Peyer's patch (tissue), 4 donors: ENCODE measurements at regions not wholly inside any gene's neighbourhood (a gene's known extent, or its start where the extent isn't known, plus 50 kb on each side); places are given as distances from the start of the nearest gene placed in this dataset.

ENCODE experiments used
- CTCF ChIP-seq, 6 experiments: fragments of 450-650 bp in 4 of 6; fragments of 200-600 bp in 2 of 6; sonication (generic) in 1 of 6; IDR thresholded peaks; one replicate each; pipeline ENCODE4 v1.5.1; 2017 to 2019; ENCODE audit warnings: antibody characterized with exemption in 6 of 6, mild to moderate bottlenecking in 3 of 6, moderate library complexity in 1 of 6
- POLR2A ChIP-seq, 2 donors: fragments of 450-650 bp; IDR thresholded peaks; one replicate each; pipeline ENCODE4 v1.5.1; 2017; ENCODE audit warnings: antibody characterized with exemption in 2 of 2, mild to moderate bottlenecking in 2 of 2, moderate library complexity in 2 of 2

DNA sequence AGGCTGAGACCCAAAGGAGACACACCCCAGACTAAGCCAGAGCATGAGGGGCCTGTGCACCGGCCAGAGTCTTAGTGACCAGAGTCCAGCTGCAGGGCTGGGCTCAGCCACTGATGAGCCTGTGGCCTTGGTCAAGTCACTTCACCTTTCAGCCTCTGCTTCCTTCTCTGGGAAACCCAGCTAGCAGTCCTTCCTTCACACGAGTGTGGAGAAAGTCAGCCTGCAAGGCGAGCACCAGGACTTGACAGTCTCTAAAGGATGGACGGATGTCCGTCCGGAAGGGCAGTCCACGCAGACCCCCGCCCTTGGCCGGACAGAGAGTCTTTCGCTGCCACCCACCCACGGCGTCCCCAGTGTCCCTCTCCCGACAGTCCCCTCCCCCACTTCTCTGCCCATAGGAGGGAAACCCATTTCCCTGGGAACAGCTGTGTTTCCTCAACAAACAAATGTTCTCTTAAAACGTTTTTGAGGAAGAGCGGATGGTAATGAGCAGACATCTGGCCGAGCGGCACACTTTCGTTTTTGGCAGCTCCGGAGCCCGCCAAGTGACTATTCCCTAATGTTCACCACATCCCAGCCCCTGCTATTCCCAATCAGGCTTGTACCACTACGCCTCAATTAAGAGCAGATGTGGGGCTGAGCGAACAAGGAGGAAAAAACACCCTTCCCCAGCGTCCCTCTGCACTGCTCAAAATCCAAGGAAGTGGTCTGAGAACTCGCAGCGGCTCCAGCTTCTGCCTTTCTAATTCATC is 129.1 kb upstream of the SMAD3 start:
- TF ChIP-seq POLR2A (IDR thresholded peaks at IDR 0.05) (no peak), CTCF (IDR thresholded peaks at IDR 0.05) (no peak)
